H1 (cell line): ENCODE measurements at regions not wholly inside any gene's neighbourhood (a gene's known extent, or its start where the extent isn't known, plus 50 kb on each side); places are given as distances from the start of the nearest gene placed in this dataset.

ENCODE experiments used
- CTCF ChIA-PET: fragments of 300-600 bp; sonication (Branson Sonifier 250); formaldehyde crosslinking; loops from one replicate; lab custom pipeline; 2021; ENCODE audit not compliant: partially characterized antibody; lab: Charles Lee
- POLR2A ChIA-PET: fragments of 300-600 bp; sonication (Branson Sonifier 250); formaldehyde crosslinking; loops from one replicate; lab custom pipeline; 2021; ENCODE audit warnings: inconsistent platforms; ENCODE audit not compliant: partially characterized antibody; lab: Charles Lee
- DNase-seq, 2 experiments: peaks; one replicate each; pipeline versions ENCODE4 v3.0.0 to v3.0.0-alpha.2; 2010 to 2022; ENCODE audit warnings: low spot score in 2 of 2, low read depth in 1 of 2, mixed read lengths in 1 of 2
- FAIRE-seq: peaks from 2 replicates; lab custom pipeline; 2011; peaks lifted over from hg19 to GRCh38; lab: Jason Lieb, UNC
- H2AFZ ChIP-seq: 2 replicates; pipeline ENCODE4 v1.8.1; 2012; ENCODE audit warnings: low read length, inconsistent platforms
- H2AK5ac ChIP-seq: 2 replicates; pipeline ENCODE4 v1.6.1; 2013; ENCODE audit warnings: low read depth, low read length
- H2BK120ac ChIP-seq: replicated peaks from 2 replicates; pipeline ENCODE3; 2013; ENCODE audit warnings: low read depth, low read length, inconsistent platforms
- H2BK12ac ChIP-seq: 2 replicates; pipeline ENCODE4 v1.6.1; 2013; ENCODE audit warnings: low read depth, low read length
- H2BK15ac ChIP-seq: 2 replicates; pipeline ENCODE4 v1.6.1; 2013; ENCODE audit warnings: low read length
- H2BK20ac ChIP-seq: 2 replicates; pipeline ENCODE4 v1.6.1; 2013; ENCODE audit warnings: low read length
- H2BK5ac ChIP-seq: 2 replicates; pipeline ENCODE4 v1.6.1; 2013; ENCODE audit warnings: low read depth, low read length
- H3K14ac ChIP-seq: 2 replicates; pipeline ENCODE4 v1.6.1; 2013; ENCODE audit warnings: inconsistent platforms; ENCODE audit not compliant: insufficient read length
- H3K18ac ChIP-seq: 2 replicates; pipeline ENCODE4 v1.6.1; 2013; ENCODE audit warnings: low read length; ENCODE audit errors: extremely low read depth
- H3K23ac ChIP-seq: 2 replicates; pipeline ENCODE4 v1.6.1; 2013; ENCODE audit warnings: inconsistent platforms; ENCODE audit not compliant: insufficient read length
- H3K23me2 ChIP-seq: 2 replicates; pipeline ENCODE4 v1.6.1; 2013; ENCODE audit warnings: low read depth, low read length
- H3K27ac ChIP-seq: 2 replicates; pipeline ENCODE4 v1.6.1; 2011; ENCODE audit warnings: low read depth, low read length, inconsistent platforms
- H3K27me3 ChIP-seq, 4 experiments: replicated peaks in 1 of 4; 1 replicate in 1 of 4; 2 replicates in 3 of 4; pipeline versions ENCODE4 v1.6.1 to v1.8.1; 2011 to 2013; ENCODE audit warnings: low read length in 3 of 4, mild to moderate bottlenecking in 3 of 4, inconsistent platforms in 2 of 4, mixed read lengths in 2 of 4, moderate library complexity in 1 of 4; ENCODE audit not compliant: control insufficient read depth in 3 of 4, insufficient read depth in 3 of 4; ENCODE audit errors: extremely low read depth in 1 of 4
- H3K36me3 ChIP-seq, 4 experiments: 2 replicates each; pipeline versions ENCODE4 v1.6.1 to v1.8.1; 2011 to 2013; ENCODE audit warnings: mild to moderate bottlenecking in 4 of 4, low read length in 3 of 4, moderate library complexity in 2 of 4, control low read depth in 1 of 4, inconsistent platforms in 1 of 4; ENCODE audit not compliant: insufficient read depth in 4 of 4, control insufficient read depth in 2 of 4
- H3K4ac ChIP-seq: replicated peaks from 2 replicates; pipeline ENCODE3; 2013; ENCODE audit warnings: low read length, low read depth, mixed read lengths, inconsistent platforms; ENCODE audit not compliant: insufficient read length
- H3K4me1 ChIP-seq, 4 experiments: replicated peaks in 1 of 4; 1 replicate in 1 of 4; 2 replicates in 3 of 4; pipeline versions ENCODE4 v1.6.1 to v1.8.1; 2011 to 2013; ENCODE audit warnings: low read length in 3 of 4, inconsistent platforms in 2 of 4, mixed read lengths in 1 of 4; ENCODE audit not compliant: insufficient read depth in 4 of 4, control insufficient read depth in 3 of 4
- H3K4me2 ChIP-seq, 2 experiments: 2 replicates each; pipeline versions ENCODE4 v1.6.1 to v1.8.1; 2011 to 2013; ENCODE audit warnings: low read depth in 2 of 2, low read length in 2 of 2, control low read depth in 1 of 2, inconsistent platforms in 1 of 2, mild to moderate bottlenecking in 1 of 2; ENCODE audit not compliant: insufficient read depth in 1 of 2
- H3K4me3 ChIP-seq, 4 experiments: fragments of 200-600, 300-600 bp in 1 of 4; sonication (generic), shearing (Covaris generic), sonication (Bioruptor Twin) in 1 of 4; 2 replicates each; pipeline versions ENCODE4 v1.5.1 to v1.8.1; 2011 to 2016; ENCODE audit warnings: low read length in 4 of 4, low read depth in 3 of 4, control low read depth in 2 of 4, inconsistent platforms in 2 of 4, mild to moderate bottlenecking in 2 of 4, mixed read lengths in 1 of 4, moderate library complexity in 1 of 4; ENCODE audit not compliant: insufficient read depth in 2 of 4; ENCODE audit errors: extremely low read depth in 1 of 4
- H3K56ac ChIP-seq: replicated peaks from 2 replicates; pipeline ENCODE3; 2013; ENCODE audit warnings: low read depth, mild to moderate bottlenecking, mixed read lengths, low read length, inconsistent platforms; ENCODE audit not compliant: insufficient read length
- H3K79me1 ChIP-seq: 2 replicates; pipeline ENCODE4 v1.6.1; 2013; ENCODE audit warnings: low read depth, low read length, control low read depth
- H3K79me2 ChIP-seq, 2 experiments: 2 replicates each; pipeline versions ENCODE4 v1.6.1 to v1.8.1; 2012 to 2013; ENCODE audit warnings: low read length in 2 of 2, mild to moderate bottlenecking in 2 of 2, inconsistent platforms in 1 of 2; ENCODE audit not compliant: insufficient read depth in 2 of 2, control insufficient read depth in 1 of 2
- H3K9ac ChIP-seq, 4 experiments: replicated peaks in 1 of 4; 1 replicate in 1 of 4; 2 replicates in 3 of 4; pipeline versions ENCODE4 v1.6.1 to v1.8.1; 2011 to 2013; ENCODE audit warnings: low read depth in 3 of 4, low read length in 3 of 4, control low read depth in 2 of 4, mild to moderate bottlenecking in 2 of 4, moderate library complexity in 2 of 4, inconsistent platforms in 1 of 4; ENCODE audit errors: extremely low read depth in 1 of 4
- H3K9me3 ChIP-seq, 2 experiments: 2 replicates each; pipeline versions ENCODE4 v1.6.1 to v1.8.1; 2012 to 2013; ENCODE audit warnings: mild to moderate bottlenecking in 2 of 2, moderate library complexity in 2 of 2, control low read depth in 1 of 2, inconsistent platforms in 1 of 2, low read depth in 1 of 2, low read length in 1 of 2, mixed read lengths in 1 of 2; ENCODE audit not compliant: insufficient read depth in 2 of 2
- H4K20me1 ChIP-seq, 2 experiments: replicated peaks in 1 of 2; 2 replicates each; pipeline versions ENCODE3 to v1.8.1; 2011 to 2013; ENCODE audit warnings: inconsistent platforms in 2 of 2, low read length in 2 of 2, mild to moderate bottlenecking in 1 of 2; ENCODE audit not compliant: insufficient read depth in 2 of 2, control insufficient read depth in 1 of 2
- H4K5ac ChIP-seq: 2 replicates; pipeline ENCODE4 v1.6.1; 2013; ENCODE audit warnings: low read length, low read depth, mixed read lengths, inconsistent platforms; ENCODE audit not compliant: insufficient read length
- H4K8ac ChIP-seq: 2 replicates; pipeline ENCODE4 v1.8.0; 2013; ENCODE audit warnings: mild to moderate bottlenecking, moderate library complexity, low read length, inconsistent platforms; ENCODE audit not compliant: insufficient read depth; ENCODE audit errors: extremely low read depth
- H4K91ac ChIP-seq: replicated peaks from 2 replicates; pipeline ENCODE3; 2013; ENCODE audit warnings: low read length, mixed read lengths, inconsistent platforms; ENCODE audit not compliant: insufficient read length
- CHD2 ChIP-seq: IDR thresholded peaks from 2 replicates; pipeline ENCODE4 v1.6.1; 2012; ENCODE audit warnings: low read length, improper control_type of control experiment
- JUND ChIP-seq: IDR thresholded peaks from 2 replicates; pipeline ENCODE4 v1.6.1; 2011; ENCODE audit warnings: mild to moderate bottlenecking, improper control_type of control experiment, low read length
- WGBS, 2 experiments: shearing (Covaris generic) in 1 of 2; methylation state at CpG; one replicate each; pipeline versions ENCODE4 v1.1.6 to v1.1.7; 2013 to 2015; ENCODE audit warnings: low lambda C conversion rate in 2 of 2, mixed read lengths in 2 of 2, inconsistent platforms in 1 of 2, low coverage in 1 of 2, missing lambda C conversion rate in 1 of 2; ENCODE audit not compliant: insufficient replicate concordance in 2 of 2, insufficient coverage in 1 of 2, insufficient read length in 1 of 2; ENCODE audit errors: extremely low coverage in 1 of 2, missing lambda C conversion rate in 1 of 2; 5-methylcytosine and 5-hydroxymethylcytosine counted together

- Histone ChIP-seq H3K56ac (no peak overlapping the region), H3K9ac (no peak overlapping the region), H3K27ac (no peak overlapping the region), H3K23ac (no peak overlapping the region), H4K5ac (no peak overlapping the region), H3K36me3 (no peaks in the 10 kb centered on the region), H2BK15ac (no peak overlapping the region), H2BK12ac (no peak overlapping the region), H3K4me3 (no peak overlapping the region), H3K14ac (no peak overlapping the region), H3K23me2 (no peaks in the 10 kb centered on the region), H3K18ac (no peak overlapping the region), H2BK120ac (no peak overlapping the region), H2BK20ac (no peak overlapping the region), H2AK5ac (no peak overlapping the region), H3K4me1 (no peaks in the 10 kb centered on the region), H4K20me1 (no peaks in the 10 kb centered on the region), H4K8ac (no peak overlapping the region), H3K4ac (no peak overlapping the region), H2AFZ (no peak overlapping the region), H3K4me2 (no peak overlapping the region), H2BK5ac (no peak overlapping the region), H3K79me1 (no peaks in the 10 kb centered on the region), H3K79me2 (no peaks in the 10 kb centered on the region), H4K91ac (no peak overlapping the region), H3K9me3 (no peaks in the 10 kb centered on the region), H3K27me3 (no peaks in the 10 kb centered on the region)
- 95 to 100% methylated on average over 1 of the region's 1 CpG for WGBS, 2 experiments
- ChIA-PET CTCF (interaction anchor here (1.0 to 1.9 kb wide), 2 partner anchors 13 to 21 kb away, joined by 3 to 4 read pairs; no protein-coding TSS in a partner anchor), POLR2A (no interaction called here)
- FAIRE-seq (no peak), DNase-seq (no peak)
- TF ChIP-seq JUND (no peak), CHD2 (no peak)
Observed at GRCh38 chr4:89537281-89537680, 229.7 kb upstream of the GPRIN3 start.
